ENCODE measurements at regions not wholly inside any gene's neighbourhood (a gene's known extent, or its start where the extent isn't known, plus 50 kb on each side); places are given as distances from the start of the nearest gene placed in this dataset.

GRCh38 chr2:120470041-120470965 is 124.4 kb downstream of the INHBB start (continued):
- TF ChIP-seq HNF1A (IDR thresholded peaks at IDR 0.05; ENCODE audit: low read depth): no peak
- TF ChIP-seq HNF1A (CRISPR knock-in tag; IDR thresholded peaks at IDR 0.05; ENCODE audit: borderline replicate concordance): peak; percentile 89
- TF ChIP-seq ETV5 (CRISPR knock-in tag; IDR thresholded peaks at IDR 0.05; ENCODE audit: borderline replicate concordance): peak; percentile 87; the same call in 1 of the 2 replicates
- peak; percentile 73 for TF ChIP-seq YEATS2 (CRISPR knock-in tag; IDR thresholded peaks at IDR 0.05; ENCODE audit: borderline replicate concordance)
- TF ChIP-seq ELK4 (CRISPR knock-in tag; IDR thresholded peaks at IDR 0.05; ENCODE audit: borderline replicate concordance): no peak
- TF ChIP-seq U2AF1 (optimal IDR thresholded peaks at IDR 0.05; ENCODE audit: low read depth, low read length): no peak
- TF ChIP-seq BRD4 (CRISPR knock-in tag; IDR thresholded peaks at IDR 0.05): 0 out of 2 replicates have a peak, but pooled peaks have one; percentile 71
- TF ChIP-seq ZFP1 (CRISPR knock-in tag; IDR thresholded peaks at IDR 0.05): peak; percentile 82
- no peak for TF ChIP-seq XBP1 (CRISPR knock-in tag; IDR thresholded peaks at IDR 0.05)
- 0 out of 2 replicates have a peak, but pooled peaks have one; percentile 19 for TF ChIP-seq GATAD1 (CRISPR knock-in tag; IDR thresholded peaks at IDR 0.05)
- TF ChIP-seq ZNF678 (CRISPR knock-in tag; IDR thresholded peaks at IDR 0.05): peak; percentile 80; the same call in 1 of the 2 replicates
- TF ChIP-seq ZNF432 (CRISPR knock-in tag; IDR thresholded peaks at IDR 0.05; ENCODE audit: borderline replicate concordance): no peak
- TF ChIP-seq NR2F2 (IDR thresholded peaks at IDR 0.05; ENCODE audit: borderline replicate concordance, low read depth): peak; percentile 64; the same call in 1 of the 2 replicates
- peak; percentile 31 for TF ChIP-seq SMC3 (IDR thresholded peaks at IDR 0.05; ENCODE audit: low read length)
- 0 out of 2 replicates have a peak, but pooled peaks have one; percentile 29 for TF ChIP-seq SOX13 (IDR thresholded peaks at IDR 0.05)
- peak in 1 of 2 experiments; percentile 96; a peak in 2 of 4 replicates for TF ChIP-seq SOX13 (CRISPR knock-in tag; conservative IDR thresholded peaks at IDR 0.05 in 1 of 2, IDR thresholded peaks at IDR 0.05 in 1 of 2)
- TF ChIP-seq TRAFD1 (CRISPR knock-in tag; IDR thresholded peaks at IDR 0.05; ENCODE audit: borderline replicate concordance): no peak
- TF ChIP-seq PAF1 (CRISPR knock-in tag; IDR thresholded peaks at IDR 0.05): no peak
- no peak for TF ChIP-seq NFYB (CRISPR knock-in tag; IDR thresholded peaks at IDR 0.05)
- peak; percentile 82 for TF ChIP-seq MYPOP (CRISPR knock-in tag; IDR thresholded peaks at IDR 0.05)
- no peak for TF ChIP-seq RFXANK (CRISPR knock-in tag; IDR thresholded peaks at IDR 0.05)
- peak; percentile 90 for TF ChIP-seq KDM4B (CRISPR knock-in tag; IDR thresholded peaks at IDR 0.05)
- TF ChIP-seq MBD4 (IDR thresholded peaks at IDR 0.05; ENCODE audit: borderline replicate concordance, low read length): no peak
